K562 (cell line): ENCODE measurements at regions not wholly inside any gene's neighbourhood (a gene's known extent, or its start where the extent isn't known, plus 50 kb on each side); places are given as distances from the start of the nearest gene placed in this dataset.

Source experiments
- BACH1 ChIP-seq: fragments of 200-800 bp; sonication (Bioruptor generic); IDR thresholded peaks from 2 replicates; pipeline ENCODE4 v1.6.1; 2016; ENCODE audit warnings: missing genetic modification characterization, missing compliant biosample characterization
- CTCF ChIP-seq, 3 experiments: IDR thresholded peaks in 2 of 3; conservative IDR thresholded peaks in 1 of 3; 2 replicates each; pipeline ENCODE4 v1.5.1; 2011 to 2012; ENCODE audit warnings: low read length in 3 of 3, mild to moderate bottlenecking in 3 of 3, control low read depth in 2 of 3, improper control_type of control experiment in 1 of 3, inconsistent platforms in 1 of 3, low read depth in 1 of 3, mixed read lengths in 1 of 3, moderate library complexity in 1 of 3; ENCODE audit not compliant: insufficient read depth in 2 of 3
- IRF1 ChIP-seq: sonication (generic); formaldehyde crosslinking; IDR thresholded peaks from 2 replicates; pipeline ENCODE4 v1.8.0; 2022; ENCODE audit warnings: missing genetic modification reagents, mild to moderate bottlenecking, borderline replicate concordance

- no peak for TF ChIP-seq IRF1 (CRISPR knock-in tag)
- TF ChIP-seq CTCF (IDR thresholded peaks at IDR 0.05 in 2 of 3, conservative IDR thresholded peaks at IDR 0.05 in 1 of 3; ENCODE audit: insufficient read depth in 2 of 3, low read depth in 1 of 3, low read length in 3 of 3) = no peak
- TF ChIP-seq BACH1 (tag) = no peak
These were observed 155.1 kb downstream of the DEFB131A start for GRCh38 chr4:9599266-9599665.
